GM12878 (cell line): ENCODE measurements at regions not wholly inside any gene's neighbourhood (a gene's known extent, or its start where the extent isn't known, plus 50 kb on each side); places are given as distances from the start of the nearest gene placed in this dataset.

ENCODE experiments used
- ATAC-seq: fragments of 200-7000 bp; cut with Tn5 transposase; 3 replicates; pipeline ENCODE4 v1.9.1; 2020; ENCODE audit warnings: mild to moderate bottlenecking, moderate library complexity
- BruUV-seq: library from RNA; stranded (reverse); fragments of 400-500 nt; replicated peaks from 2 replicates; lab custom pipeline; 2021; lab: Mats Ljungman, UMichigan
- CTCF ChIA-PET: fragments of 300-600 bp; sonication (Branson Sonifier 250); formaldehyde crosslinking; extraction: SDS; loops from one replicate; lab custom pipeline; 2021; ENCODE audit warnings: inconsistent platforms; lab: Yijun Ruan, JAX
- POLR2A ChIA-PET: fragments of 350-600 bp; formaldehyde crosslinking; extraction: SDS; loops from one replicate; lab custom pipeline; 2021; ENCODE audit warnings: inconsistent platforms; lab: Charles Lee
- RAD21 ChIA-PET: fragments of 300-600 bp; sonication (Branson Sonifier 250); formaldehyde crosslinking; loops from one replicate; lab custom pipeline; 2023; ENCODE audit warnings: antibody characterized with exemption; ENCODE audit not compliant: unreplicated experiment; lab: Charles Lee
- SMC1A ChIA-PET: fragments of 300-600 bp; sonication (Branson Sonifier 250); formaldehyde crosslinking; loops from one replicate; lab custom pipeline; 2023; ENCODE audit not compliant: unreplicated experiment, uncharacterized antibody; lab: Charles Lee
- DNase-seq: peaks from one replicate; pipeline ENCODE4 v3.0.0-alpha.2; 2011; ENCODE audit warnings: low read depth, low spot score
- FAIRE-seq: peaks from 3 replicates; lab custom pipeline; 2011; peaks lifted over from hg19 to GRCh38; lab: Jason Lieb, UNC
- H2AFZ ChIP-seq: 2 replicates; pipeline ENCODE4 v1.6.0; 2011; ENCODE audit warnings: low read depth, low read length, control low read depth; ENCODE audit not compliant: control insufficient read depth
- H3K27ac ChIP-seq: 2 replicates; pipeline ENCODE4 v1.5.1; 2011; ENCODE audit warnings: control low read depth; ENCODE audit not compliant: control insufficient read depth, insufficient read depth
- H3K27me3 ChIP-seq, 2 experiments: replicated peaks in 1 of 2; 2 replicates each; pipeline versions ENCODE4 v1.6.0 to v1.6.1; 2011; ENCODE audit warnings: low read length in 1 of 2; ENCODE audit not compliant: control insufficient read depth in 2 of 2, insufficient read depth in 2 of 2
- H3K36me3 ChIP-seq, 2 experiments: 2 replicates each; pipeline ENCODE4 v1.5.1; 2011; ENCODE audit warnings: low read length in 1 of 2; ENCODE audit not compliant: control insufficient read depth in 2 of 2, insufficient read depth in 2 of 2
- H3K4me1 ChIP-seq: 2 replicates; pipeline ENCODE4 v1.6.1; 2011; ENCODE audit warnings: mild to moderate bottlenecking, low read length, moderate library complexity, mixed read lengths; ENCODE audit not compliant: control insufficient read depth, insufficient read depth
- H3K4me2 ChIP-seq: 2 replicates; pipeline ENCODE4 v1.6.0; 2011; ENCODE audit warnings: control low read depth; ENCODE audit not compliant: control insufficient read depth, insufficient read depth
- H3K4me3 ChIP-seq: fragments of 200-600 bp; sonication (generic); 2 replicates; pipeline ENCODE4 v1.5.1; 2016
- H3K79me2 ChIP-seq: 2 replicates; pipeline ENCODE4 v1.6.0; 2011; ENCODE audit warnings: low read length; ENCODE audit not compliant: control insufficient read depth, insufficient read depth
- H3K9ac ChIP-seq: 2 replicates; pipeline ENCODE4 v1.8.0; 2011; ENCODE audit warnings: low read length, control low read depth, mixed read lengths; ENCODE audit not compliant: control insufficient read depth, insufficient read depth
- H3K9me3 ChIP-seq: replicated peaks from 3 replicates; pipeline ENCODE4 v1.5.1; 2011; ENCODE audit warnings: mild to moderate bottlenecking, low read length; ENCODE audit not compliant: control insufficient read depth, insufficient read depth
- H4K20me1 ChIP-seq: 2 replicates; pipeline ENCODE4 v1.6.0; 2011; ENCODE audit not compliant: control insufficient read depth, insufficient read depth
- ATF3 ChIP-seq: IDR thresholded peaks from 2 replicates; pipeline ENCODE4 v1.6.1; 2011; ENCODE audit warnings: low read depth, mild to moderate bottlenecking, low read length, moderate library complexity, borderline replicate concordance; ENCODE audit errors: extremely low read depth
- CHD2 ChIP-seq: IDR thresholded peaks from 2 replicates; pipeline ENCODE4 v1.6.1; 2011; ENCODE audit warnings: low read depth, low read length, improper control_type of control experiment, borderline replicate concordance
- E2F4 ChIP-seq: IDR thresholded peaks from 2 replicates; pipeline ENCODE4 v1.6.1; 2012; ENCODE audit warnings: low read depth, low read length, improper control_type of control experiment
- ESRRA ChIP-seq: IDR thresholded peaks from 2 replicates; pipeline ENCODE4 v1.6.1; 2012; ENCODE audit warnings: mild to moderate bottlenecking, low read length, improper control_type of control experiment
- HDAC6 ChIP-seq: fragments of 200-600 bp; sonication (generic); IDR thresholded peaks from one replicate; pipeline ENCODE4 v1.8.0; 2017; ENCODE audit warnings: antibody characterized with exemption; ENCODE audit not compliant: unreplicated experiment
- MYB ChIP-seq: fragments of 150-350 bp; IDR thresholded peaks from 2 replicates; pipeline ENCODE4 v1.6.1; 2014; ENCODE audit warnings: mild to moderate bottlenecking, low read depth, low read length, borderline replicate concordance
- MYC ChIP-seq: IDR thresholded peaks from 2 replicates; pipeline ENCODE4 v1.6.1; 2011; ENCODE audit warnings: mild to moderate bottlenecking, low read length, moderate library complexity, inconsistent platforms; ENCODE audit not compliant: insufficient read depth, insufficient replicate concordance, insufficient read length, severe bottlenecking
- NFXL1 ChIP-seq: fragments of 450-650 bp; IDR thresholded peaks from 2 replicates; pipeline ENCODE4 v1.6.1; 2017; ENCODE audit warnings: antibody characterized with exemption, mild to moderate bottlenecking, borderline replicate concordance
- NFYA ChIP-seq: IDR thresholded peaks from 2 replicates; pipeline ENCODE4 v1.6.1; 2011; ENCODE audit warnings: low read depth, mild to moderate bottlenecking, low read length, improper control_type of control experiment, borderline replicate concordance
- NR2C1 ChIP-seq: fragments of 450-650 bp; IDR thresholded peaks from 2 replicates; pipeline ENCODE4 v1.6.1; 2017; ENCODE audit warnings: antibody characterized with exemption, mild to moderate bottlenecking, moderate library complexity
- SIX5 ChIP-seq: IDR thresholded peaks from 2 replicates; pipeline ENCODE4 v1.6.1; 2011; ENCODE audit warnings: mild to moderate bottlenecking, low read depth, low read length, moderate library complexity; ENCODE audit not compliant: severe bottlenecking
- YBX1 ChIP-seq: fragments of 450-650 bp; IDR thresholded peaks from 2 replicates; pipeline ENCODE4 v1.6.1; 2016; ENCODE audit warnings: antibody characterized with exemption
- ZBTB11 ChIP-seq: fragments of 450-650 bp; formaldehyde crosslinking; IDR thresholded peaks from 2 replicates; pipeline ENCODE4 v1.5.0; 2022; ENCODE audit warnings: mild to moderate bottlenecking, missing genetic modification characterization
- WGBS: methylation state at CpG from one replicate; pipeline ENCODE4 v1.1.6; 2016; ENCODE audit warnings: low lambda C conversion rate; ENCODE audit not compliant: insufficient replicate concordance, insufficient coverage; ENCODE audit errors: missing lambda C conversion rate; 5-methylcytosine and 5-hydroxymethylcytosine counted together
- in situ Hi-C: fragments of 300-500 bp; cut with MboI; formaldehyde crosslinking; loops from 9 replicates; pipeline ENCODE4 v1.14.3; 2018; ENCODE audit warnings: mixed read lengths
- intact Hi-C: fragments of 100-400 bp; cut with micrococcal nuclease; formaldehyde crosslinking; loops from one replicate; pipeline ENCODE4 v1.14.2; 2022; ENCODE audit not compliant: unreplicated experiment

- 100% methylated on average over 1 of the region's 1 CpG for WGBS
- POLR2A ChIA-PET = no interaction called here
- SMC1A ChIA-PET = interaction anchor here (0.7 to 1.6 kb wide), 6 partner anchors 10 to 618 kb away, joined by 3 to 5 read pairs (median 4); no protein-coding TSS in a partner anchor
Observed at GRCh38 chr3:106305882-106306435, 437.1 kb upstream of the CBLB start.

GRCh38 chr3:106309274-106309673 is 440.5 kb upstream of the CBLB start:
- H3K4me1 ChIP-seq = no peaks in the 10 kb centered on the region
- ChIA-PET CTCF (interaction anchor here (0.6 kb wide), 1 partner anchor 125 kb away, joined by 3 read pairs; no protein-coding TSS in a partner anchor), POLR2A (interaction anchor here (0.6 to 0.7 kb wide), 3 partner anchors 8 to 624 kb away, joined by 3 to 7 read pairs (median 3); no protein-coding TSS in a partner anchor), RAD21 (interaction anchor here (0.7 to 1.2 kb wide), 3 partner anchors 51 to 69 kb away, joined by 3 to 4 read pairs (median 3); no protein-coding TSS in a partner anchor), SMC1A (interaction anchor here (0.5 to 1.0 kb wide), 5 partner anchors 18 to 155 kb away, joined by 3 to 6 read pairs (median 4); no protein-coding TSS in a partner anchor)
- no peak for FAIRE-seq
- H3K36me3 ChIP-seq = no peaks in the 10 kb centered on the region
- BruUV-seq = no TSS peak
- H3K4me2 ChIP-seq = no peak overlapping the region
- whole genome bisulfite sequencing = 100% methylated on average over 1 of the region's 1 CpG
- no peak overlapping the region for H3K4me3 ChIP-seq
- H3K27me3 ChIP-seq = no peaks in the 10 kb centered on the region
- in situ Hi-C loops = no loop called here
- DNase-seq = no peak
- intact Hi-C loops = loop anchor here (10.0 kb wide), 1 partner anchor 624 kb away; no protein-coding TSS in a partner anchor
- no peak overlapping the region for H2AFZ ChIP-seq
- peaks cover 6% of the 10 kb centered on the region for H3K9me3 ChIP-seq
- ATAC-seq = no peak
- H3K79me2 ChIP-seq = no peaks in the 10 kb centered on the region
- H3K9ac ChIP-seq = no peak overlapping the region
- no peaks in the 10 kb centered on the region for H4K20me1 ChIP-seq
- no peak overlapping the region for H3K27ac ChIP-seq
- TF ChIP-seq NFXL1 (no peak), ATF3 (no peak), ZBTB11 (CRISPR knock-in tag) (no peak), E2F4 (no peak), SIX5 (no peak), MYB (no peak), NR2C1 (no peak), YBX1 (no peak)

More at GRCh38 chr3:106305882-106306435, 437.1 kb upstream of the CBLB start:
- no peak overlapping the region for H3K9ac ChIP-seq
- no peaks in the 10 kb centered on the region for H4K20me1 ChIP-seq
- no peak overlapping the region for H3K4me3 ChIP-seq
- H3K27ac ChIP-seq = no peak overlapping the region
- no peaks in the 10 kb centered on the region for H3K79me2 ChIP-seq
- in situ Hi-C loops = no loop called here
- no peak for ATAC-seq
- ChIA-PET CTCF (interaction anchor here (0.9 to 1.2 kb wide), 2 partner anchors 22 to 140 kb away, joined by 3 read pairs; no protein-coding TSS in a partner anchor), RAD21 (interaction anchor here (1.1 to 2.1 kb wide), 3 partner anchors 26 to 303 kb away, joined by 3 to 8 read pairs (median 7); no protein-coding TSS in a partner anchor)
- no peak for TF ChIP-seq NFYA
- no peak for TF ChIP-seq ESRRA
- no peak for TF ChIP-seq CHD2
- no peak for TF ChIP-seq HDAC6
- TF ChIP-seq MYB = no peak
- TF ChIP-seq MYC = no peak
- no peak for FAIRE-seq
- H3K4me1 ChIP-seq = peaks cover 23% of the 10 kb centered on the region
- peaks cover 6% of the 10 kb centered on the region for H3K9me3 ChIP-seq
- no peak for DNase-seq
- no peaks in the 10 kb centered on the region for H3K36me3 ChIP-seq
- no peaks in the 10 kb centered on the region for H3K27me3 ChIP-seq
- intact Hi-C loops = loop anchor here (10.0 kb wide), 1 partner anchor 621 kb away; no protein-coding TSS in a partner anchor
- H2AFZ ChIP-seq = no peak overlapping the region
- no peak overlapping the region for H3K4me2 ChIP-seq
- BruUV-seq = no TSS peak
